GM19043 (cell line): ENCODE measurements at regions not wholly inside any gene's neighbourhood (a gene's known extent, or its start where the extent isn't known, plus 50 kb on each side); places are given as distances from the start of the nearest gene placed in this dataset.

ENCODE experiments used
- ATAC-seq: cut with Tn5 transposase; IDR thresholded peaks from one replicate; pipeline ENCODE4 v1.9.1; 2021; ENCODE audit warnings: low read depth; ENCODE audit not compliant: unreplicated experiment

- no peak for ATAC-seq
These were observed 90.7 kb upstream of the IL12B start for GRCh38 chr5:159420940-159421339.

- ATAC-seq = no peak
These were observed 92.1 kb upstream of the IL12B start for GRCh38 chr5:159422361-159422760.

GRCh38 chr5:159422910-159423309 lies 92.6 kb upstream of the IL12B start:
- ATAC-seq = no peak

- ATAC-seq = no peak
These were observed 93.8 kb upstream of the IL12B start for GRCh38 chr5:159424123-159424522.

- ATAC-seq = no peak
These were observed 96.4 kb upstream of the IL12B start for GRCh38 chr5:159426694-159427093.

GRCh38 chr5:159427180-159428012 lies 97.1 kb upstream of the IL12B start:
- ATAC-seq = peak; percentile 77

GRCh38 chr5:159430361-159431012 lies 100.2 kb upstream of the IL12B start:
- no peak for ATAC-seq

- ATAC-seq = no peak
These were observed 105.6 kb upstream of the IL12B start for GRCh38 chr5:159435855-159436254.

GRCh38 chr5:159438092-159438491 lies 107.8 kb upstream of the IL12B start:
- no peak for ATAC-seq

- ATAC-seq = no peak
These were observed 108.7 kb upstream of the IL12B start for GRCh38 chr5:159439002-159439401.

- ATAC-seq = no peak
These were observed 109.9 kb upstream of the IL12B start for GRCh38 chr5:159440235-159440634.

GRCh38 chr5:159440968-159441367 lies 110.7 kb upstream of the IL12B start:
- ATAC-seq = no peak

GRCh38 chr5:159441441-159441840 lies 111.2 kb upstream of the IL12B start:
- no peak for ATAC-seq

GRCh38 chr5:159442206-159442850 lies 112.0 kb upstream of the IL12B start:
- ATAC-seq = no peak

- ATAC-seq = no peak
These were observed 114.3 kb upstream of the IL12B start for GRCh38 chr5:159444441-159445082.

GRCh38 chr5:159447116-159447515 lies 116.8 kb upstream of the IL12B start:
- no peak for ATAC-seq

- ATAC-seq = no peak
These were observed 118.6 kb upstream of the IL12B start for GRCh38 chr5:159448841-159449407.

GRCh38 chr5:159449925-159450324 lies 119.6 kb upstream of the IL12B start:
- ATAC-seq = no peak

- ATAC-seq = no peak
These were observed 120.1 kb upstream of the IL12B start for GRCh38 chr5:159450417-159450816.

GRCh38 chr5:159451197-159452052 lies 121.1 kb upstream of the IL12B start:
- ATAC-seq = no peak
